IPS-NIHi11 (cell line): ENCODE measurements at regions not wholly inside any gene's neighbourhood (a gene's known extent, or its start where the extent isn't known, plus 50 kb on each side); places are given as distances from the start of the nearest gene placed in this dataset.
"Not testable (repeated sequence)": the region's sequence is repeated elsewhere in the genome, so short reads cannot be mapped to it uniquely, and the experiment has no call there.

Source experiments
- DNase-seq: peaks from one replicate; pipeline ENCODE4 v3.0.0; 2012; ENCODE audit warnings: mixed read lengths, low spot score

GRCh38 chr12:58424735-58425392 is 483.5 kb downstream of the ATP23 start:
- no peak for DNase-seq

DNA sequence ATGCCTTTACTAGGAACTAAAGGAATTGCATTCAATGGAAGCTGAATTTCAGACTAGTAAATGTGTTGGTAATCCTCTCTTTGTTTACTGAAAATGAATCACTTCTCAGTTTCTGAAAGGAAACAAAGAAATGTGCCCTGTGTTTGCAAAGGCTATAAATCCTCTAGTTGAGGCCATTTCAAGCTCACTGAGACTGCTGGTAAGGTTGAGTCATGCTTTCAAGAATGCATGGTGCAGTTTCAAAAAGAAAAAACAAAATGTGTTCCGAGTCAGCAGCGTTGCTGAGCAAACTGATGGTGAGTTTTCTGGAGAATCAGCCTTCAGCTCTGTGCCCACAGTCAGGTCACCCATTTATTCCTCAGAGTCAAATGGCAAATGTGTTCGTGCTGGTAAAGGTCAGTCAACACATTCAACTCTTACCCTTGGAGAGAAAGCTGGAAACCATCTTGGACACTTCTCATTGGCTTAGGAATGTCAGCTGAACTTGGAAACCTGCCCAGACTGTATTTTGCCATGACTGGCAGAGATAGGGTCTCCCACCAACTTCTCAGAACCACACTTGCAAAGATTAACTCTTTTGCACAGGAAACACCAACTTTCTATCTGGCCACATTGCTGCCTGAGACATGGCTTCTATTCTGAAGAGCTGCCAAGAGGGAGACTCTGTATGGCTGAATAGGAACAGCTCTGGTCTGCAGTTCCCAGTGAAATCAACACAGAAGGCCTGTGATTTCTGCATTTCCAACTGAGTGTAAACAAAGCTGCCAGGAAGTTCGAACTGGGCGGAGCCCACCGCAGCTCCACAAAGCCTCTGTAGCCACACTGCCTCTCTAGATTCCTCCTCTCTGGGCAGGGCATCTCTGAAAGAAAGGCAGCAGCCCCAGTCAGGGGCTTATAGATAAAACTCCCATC is 484.4 kb downstream of the ATP23 start:
- peak; percentile 46 for DNase-seq

DNA sequence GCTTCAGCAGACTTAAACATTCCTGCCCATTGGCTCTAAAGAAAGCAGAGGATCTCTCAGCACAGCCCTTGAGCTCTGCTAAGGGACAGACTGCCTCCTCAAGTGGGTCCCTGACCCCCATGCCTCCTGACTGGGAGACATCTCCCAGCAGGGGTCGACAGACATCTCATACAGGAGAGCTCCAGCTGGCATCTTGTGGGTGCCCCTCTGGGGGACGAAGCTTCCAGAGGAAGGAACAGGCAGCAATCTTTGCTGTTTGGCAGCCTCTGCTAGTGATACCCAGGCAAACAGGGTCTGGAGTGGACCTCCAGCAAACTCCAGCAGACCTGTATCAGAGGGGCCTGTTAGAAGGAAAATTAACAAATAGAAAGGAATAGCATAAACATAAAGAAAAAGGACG is 485.1 kb downstream of the ATP23 start:
- DNase-seq: not testable (repeated sequence)

GRCh38 chr12:58433959-58434358 is 486.3 kb downstream of the LRIG3 start:
- DNase-seq: no peak

GRCh38 chr12:58434726-58435125 is 485.6 kb downstream of the LRIG3 start:
- no peak for DNase-seq

- no peak for DNase-seq
Observed at GRCh38 chr12:58435647-58436046, 484.7 kb downstream of the LRIG3 start.

GRCh38 chr12:58441483-58441882 is 478.8 kb downstream of the LRIG3 start:
- no peak for DNase-seq

GRCh38 chr12:58443273-58443980 is 476.9 kb downstream of the LRIG3 start:
- peak; percentile 59 for DNase-seq

DNA sequence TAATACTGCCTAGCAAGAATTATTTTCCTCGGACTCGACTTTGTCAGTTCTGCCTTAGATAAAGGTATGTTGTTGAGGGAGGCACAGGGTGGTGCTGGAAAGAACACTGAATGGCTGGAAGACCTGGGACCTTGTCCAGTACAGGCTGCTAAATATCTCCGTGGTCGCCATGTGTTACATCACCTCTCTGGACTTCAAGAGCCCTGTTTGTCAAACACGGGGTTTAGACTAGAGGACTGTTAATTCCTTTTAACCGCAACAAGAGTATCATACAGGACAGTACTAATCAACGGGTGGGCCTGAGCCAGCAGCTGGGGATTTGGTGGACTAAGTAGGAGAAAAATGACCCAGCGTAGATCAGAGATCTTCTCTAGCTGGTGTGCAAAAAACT is 476.3 kb downstream of the LRIG3 start:
- no peak for DNase-seq

DNA sequence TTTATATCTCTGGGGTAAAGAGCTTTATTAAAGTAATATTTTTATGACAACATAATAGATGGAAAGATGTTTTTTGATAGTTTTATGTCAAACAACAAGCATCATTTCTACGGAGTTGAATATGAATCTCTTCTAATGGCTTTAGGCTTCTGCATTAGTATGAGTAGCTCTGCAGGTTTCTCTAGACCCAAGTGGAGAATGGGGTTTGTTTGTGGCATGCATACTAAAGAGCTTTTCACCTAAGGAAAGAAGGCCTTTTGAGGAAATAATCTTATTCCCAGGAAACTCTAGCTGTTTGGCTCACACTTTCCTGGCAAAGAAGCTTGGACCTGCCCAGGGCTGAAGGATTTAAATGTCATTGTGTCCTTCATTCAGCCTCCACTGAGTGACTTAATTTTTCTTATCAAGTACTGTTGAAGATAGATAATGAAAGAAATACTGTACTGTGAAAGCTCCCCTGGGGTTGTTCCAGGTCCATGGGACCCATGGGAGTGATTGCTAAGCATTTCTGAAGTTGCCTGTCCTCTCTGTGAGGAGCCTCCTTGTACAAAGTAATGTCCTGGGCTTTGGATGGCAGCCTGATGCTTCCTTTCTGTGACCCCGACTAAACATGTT is 469.3 kb downstream of the LRIG3 start:
- no peak for DNase-seq

DNA sequence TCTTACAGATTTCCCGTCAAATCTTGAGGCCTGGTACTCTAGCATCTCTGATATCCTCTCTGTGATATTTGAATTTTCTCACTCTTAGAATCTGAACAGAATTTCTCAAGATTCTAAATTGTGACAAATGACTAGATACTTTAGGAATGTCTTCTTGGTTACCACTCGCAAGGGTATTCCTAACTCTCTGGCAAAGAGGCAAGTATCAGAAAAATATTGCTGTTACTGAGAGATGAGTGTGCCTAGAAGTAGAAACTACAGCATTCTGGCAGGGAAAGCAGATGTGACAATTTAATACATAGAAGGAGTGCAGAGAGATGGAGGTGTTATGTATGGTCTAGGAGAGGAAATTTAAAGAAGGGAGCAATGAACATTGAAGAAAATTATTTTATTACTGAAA is 467.8 kb downstream of the LRIG3 start:
- no peak for DNase-seq

DNA sequence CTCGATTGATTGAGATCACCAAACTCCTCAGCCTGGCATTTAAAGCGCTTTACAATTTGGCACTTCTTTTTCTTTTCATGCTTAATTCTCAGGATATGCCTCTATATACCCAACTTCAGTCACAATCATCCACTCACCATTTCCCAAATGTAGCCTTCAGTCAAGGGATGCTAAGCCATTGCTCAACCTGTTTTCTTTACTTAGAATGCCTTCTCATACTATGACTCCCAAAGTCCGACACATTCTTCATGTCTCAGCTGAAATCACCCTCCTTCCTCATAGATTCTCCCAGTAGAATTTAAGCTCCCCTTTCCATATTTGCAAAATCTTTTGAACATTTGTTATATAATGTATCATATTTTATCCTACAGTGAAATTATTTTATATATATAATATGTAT is 467.0 kb downstream of the LRIG3 start:
- no peak for DNase-seq

GRCh38 chr12:58455136-58455535 is 465.2 kb downstream of the LRIG3 start:
- no peak for DNase-seq

DNA sequence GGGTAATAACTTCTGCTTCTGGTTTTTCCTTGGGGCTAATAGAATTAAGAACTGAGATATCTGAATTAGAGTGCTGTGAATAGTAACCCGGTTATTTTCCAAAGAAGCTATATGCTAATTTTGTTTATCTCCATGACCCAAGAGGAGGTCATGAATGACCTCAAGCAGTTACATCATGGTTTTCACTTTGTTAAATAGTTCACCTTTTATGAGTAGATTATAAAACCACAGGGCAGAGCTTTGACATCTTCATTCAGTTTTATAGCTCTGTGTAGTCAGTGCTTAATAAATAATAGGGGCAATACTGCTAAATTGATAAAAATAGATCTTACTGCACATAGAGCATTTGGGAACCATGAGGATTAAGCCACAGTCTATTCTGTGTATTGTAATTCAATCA is 462.2 kb downstream of the LRIG3 start:
- DNase-seq: no peak

DNA sequence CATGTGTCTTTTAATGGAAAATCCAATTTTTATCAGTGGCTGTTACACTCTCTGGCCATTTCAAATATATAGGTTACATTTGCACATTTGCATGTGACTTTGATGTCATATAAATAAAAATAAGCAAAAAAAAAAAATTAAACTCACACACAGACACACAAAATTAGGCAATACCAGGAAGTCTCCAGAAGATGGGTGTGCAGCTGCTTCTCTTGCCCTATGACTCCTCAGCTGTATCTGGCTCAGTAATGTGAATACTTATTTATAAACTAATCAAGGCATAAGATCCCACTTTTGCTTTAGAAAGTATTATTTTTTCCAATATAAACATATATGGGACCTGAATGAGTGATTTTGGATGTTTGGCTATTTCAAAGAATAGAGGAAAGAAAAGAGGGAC is 461.1 kb downstream of the LRIG3 start:
- DNase-seq: no peak

- DNase-seq: no peak
Observed at GRCh38 chr12:58463051-58463450, 457.3 kb downstream of the LRIG3 start.

DNA sequence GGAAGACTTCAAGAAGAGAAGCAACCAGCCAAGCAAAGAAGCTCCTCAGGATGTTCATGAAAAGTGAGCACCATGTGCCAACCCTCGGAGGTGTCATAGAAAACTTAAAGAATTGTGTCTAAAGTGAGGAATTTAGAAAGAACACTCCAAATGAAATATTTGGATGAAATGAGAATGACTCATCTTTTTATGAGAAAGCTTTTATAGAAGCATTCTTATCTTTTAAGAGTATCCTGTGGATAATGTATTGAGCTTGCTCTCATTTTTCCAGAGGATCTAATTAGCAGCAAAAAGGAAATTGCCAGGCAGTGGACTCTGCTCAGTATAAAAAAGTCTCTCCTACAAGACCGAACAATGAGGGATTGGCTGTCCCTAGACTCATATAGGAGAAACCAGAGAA is 454.9 kb downstream of the LRIG3 start:
- no peak for DNase-seq

- DNase-seq: no peak
Observed at GRCh38 chr12:58470266-58471010, 449.9 kb downstream of the LRIG3 start.

DNA sequence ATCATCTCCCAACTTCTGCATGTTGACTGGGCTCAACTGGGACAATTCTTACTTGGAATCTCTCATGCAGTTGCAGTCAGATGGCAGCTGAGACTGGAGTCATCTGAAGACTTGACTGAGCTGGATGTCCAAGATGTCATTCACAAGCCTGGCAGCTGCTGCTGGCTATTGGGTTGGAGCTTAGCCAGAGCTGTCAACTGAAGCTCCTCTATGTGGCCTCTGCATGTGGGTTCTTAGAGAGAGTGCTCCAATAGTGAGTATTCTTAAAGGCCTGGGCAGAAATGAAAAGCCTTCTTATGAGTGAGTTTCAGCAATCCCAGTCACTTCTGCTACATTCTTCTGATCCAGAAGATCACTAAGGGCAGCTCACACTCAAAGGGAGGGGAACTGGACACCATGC is 440.9 kb downstream of the LRIG3 start:
- DNase-seq: no peak

DNA sequence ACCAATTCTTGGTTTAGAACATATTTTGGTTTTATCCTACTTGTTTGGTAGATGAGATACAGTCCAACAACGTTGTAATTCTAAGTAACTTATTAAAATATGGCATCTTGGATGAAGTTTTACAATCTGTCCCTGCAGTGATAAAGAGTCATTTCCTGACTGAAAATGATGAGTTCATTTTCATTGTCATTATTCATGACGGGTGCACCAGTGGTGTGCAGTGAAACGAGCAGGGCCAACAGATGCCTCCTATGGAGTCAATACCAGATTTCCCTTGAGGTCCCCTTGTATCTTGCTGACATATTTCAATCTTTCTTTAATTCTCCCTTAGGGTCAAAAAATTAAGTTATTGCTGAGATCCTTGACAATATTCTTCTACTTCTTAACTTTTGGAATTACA is 438.5 kb downstream of the LRIG3 start:
- DNase-seq: no peak

DNA sequence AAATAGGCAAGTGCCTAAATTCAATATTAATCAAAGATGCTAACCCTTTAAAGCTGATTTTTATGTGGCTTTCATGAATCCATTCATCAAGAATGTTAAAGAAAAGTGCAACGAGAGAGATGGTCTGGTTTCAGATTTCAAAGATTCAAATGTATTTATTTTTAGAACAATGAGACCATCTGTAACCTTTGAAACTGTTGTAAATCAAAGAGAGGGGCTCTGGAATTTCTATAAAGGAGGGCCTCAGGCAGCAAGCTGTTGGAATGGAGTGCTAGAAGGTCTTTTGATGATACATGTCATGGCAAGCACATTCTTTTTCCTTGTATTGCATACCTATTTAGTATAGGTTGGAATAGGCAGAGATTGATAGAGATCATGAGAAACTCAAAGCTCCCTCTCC is 433.0 kb downstream of the LRIG3 start:
- DNase-seq: no peak

- no peak for DNase-seq
Observed at GRCh38 chr12:58487678-58488161, 432.6 kb downstream of the LRIG3 start.
